ENCODE measurements at regions not wholly inside any gene's neighbourhood (a gene's known extent, or its start where the extent isn't known, plus 50 kb on each side); places are given as distances from the start of the nearest gene placed in this dataset.

- POLR2A ChIA-PET, result no interaction called here
- no peak overlapping the region for H3K27ac ChIP-seq (ENCODE audit: extremely low read length, insufficient read depth, low read length)
- ATAC-seq, result no peak
Measured at GRCh38 chr6:56733211-56733697, 90.6 kb upstream of the DST start.

More at GRCh38 chr6:56733211-56733697, 90.6 kb upstream of the DST start:
- Histone ChIP-seq H4K20me1 (ENCODE audit: insufficient read depth, low read length) (no peaks in the 10 kb centered on the region), H3K27me3 (ENCODE audit: control insufficient read depth in 1 of 2, insufficient read depth in 2 of 2, low read length in 2 of 2) (no peaks in the 10 kb centered on the region), H3K9me3 (ENCODE audit: low read length) (no peaks in the 10 kb centered on the region), H3K4me3 (replicated peaks in 1 of 3; ENCODE audit: insufficient read depth in 1 of 3, low read depth in 2 of 3, low read length in 3 of 3) (no peak overlapping the region), H3K36me3 (replicated peaks in 1 of 2; ENCODE audit: control insufficient read depth in 1 of 2, insufficient read depth in 2 of 2, low read length in 2 of 2) (no peaks in the 10 kb centered on the region), H3K79me2 (ENCODE audit: insufficient read depth, low read length) (no peaks in the 10 kb centered on the region), H3K4me2 (ENCODE audit: low read depth, low read length) (no peak overlapping the region), H3K9ac (ENCODE audit: insufficient read depth, low read depth, low read length) (no peak overlapping the region), H2AFZ (ENCODE audit: low read length) (no peak overlapping the region), H3K4me1 (ENCODE audit: insufficient read depth, low read length) (peaks cover 48% of the 10 kb centered on the region)
- 90% methylated on average over 1 of the region's 1 CpG for WGBS (ENCODE audit: low lambda C conversion rate)
- FAIRE-seq (no peak), DNase-seq (ENCODE audit: low spot score) (no peak)
- TF ChIP-seq PTBP1 (IDR thresholded peaks at IDR 0.05; ENCODE audit: low read depth, low read length, poor library complexity, severe bottlenecking) (no peak), RBFOX2 (IDR thresholded peaks at IDR 0.05; ENCODE audit: low read depth, low read length) (no peak), ZNF382 (CRISPR knock-in tag; IDR thresholded peaks at IDR 0.05; ENCODE audit: borderline replicate concordance) (no peak), ZNF33B (CRISPR knock-in tag; IDR thresholded peaks at IDR 0.05) (no peak), ZMYM2 (CRISPR knock-in tag; IDR thresholded peaks at IDR 0.05) (no peak), TCF7 (IDR thresholded peaks at IDR 0.05; ENCODE audit: low read depth) (no peak), FOXA1 (IDR thresholded peaks at IDR 0.05) (no peak), FOXA1 (CRISPR knock-in tag; IDR thresholded peaks at IDR 0.05) (no peak), ZHX2 (IDR thresholded peaks at IDR 0.05; ENCODE audit: low read depth) (no peak), ZHX2 (CRISPR knock-in tag; IDR thresholded peaks at IDR 0.05; ENCODE audit: borderline replicate concordance) (no peak), MIXL1 (CRISPR knock-in tag; IDR thresholded peaks at IDR 0.05) (no peak), U2AF2 (IDR thresholded peaks at IDR 0.05; ENCODE audit: low read depth, low read length) (no peak)
- TF ChIP-seq, protein P1, sequence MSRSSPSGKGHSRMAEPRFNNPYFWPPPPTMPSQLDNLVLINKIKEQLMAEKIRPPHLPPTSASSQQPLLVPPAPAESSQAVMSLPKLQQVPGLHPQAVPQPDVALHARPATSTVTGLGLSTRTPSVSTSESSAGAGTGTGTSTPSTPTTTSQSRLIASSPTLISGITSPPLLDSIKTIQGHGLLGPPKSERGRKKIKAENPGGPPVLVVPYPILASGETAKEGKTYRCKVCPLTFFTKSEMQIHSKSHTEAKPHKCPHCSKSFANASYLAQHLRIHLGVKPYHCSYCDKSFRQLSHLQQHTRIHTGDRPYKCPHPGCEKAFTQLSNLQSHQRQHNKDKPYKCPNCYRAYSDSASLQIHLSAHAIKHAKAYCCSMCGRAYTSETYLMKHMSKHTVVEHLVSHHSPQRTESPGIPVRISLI (CRISPR knock-in tag; IDR thresholded peaks at IDR 0.05; ENCODE audit: borderline replicate concordance), result no peak
- TF ChIP-seq, protein P2, sequence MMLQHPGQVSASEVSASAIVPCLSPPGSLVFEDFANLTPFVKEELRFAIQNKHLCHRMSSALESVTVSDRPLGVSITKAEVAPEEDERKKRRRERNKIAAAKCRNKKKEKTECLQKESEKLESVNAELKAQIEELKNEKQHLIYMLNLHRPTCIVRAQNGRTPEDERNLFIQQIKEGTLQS (CRISPR knock-in tag; IDR thresholded peaks at IDR 0.05), result no peak
- intact Hi-C loops (cut with micrococcal nuclease; ENCODE audit: unreplicated experiment), result no loop called here
- in situ Hi-C loops (cut with HindIII; ENCODE audit: extremely low pct_ligation_motif_present, low pct_unique_long_range_greater_than_20kb), result no loop called here
- CTCF ChIA-PET (ENCODE audit: low intra/inter-chr PET ratio, low total read pairs), result no interaction called here
- BruUV-seq (replicated peaks), result no TSS peak

Measured in HepG2 (cell line).